ENCODE measurements at regions not wholly inside any gene's neighbourhood (a gene's known extent, or its start where the extent isn't known, plus 50 kb on each side); places are given as distances from the start of the nearest gene placed in this dataset.
A peak's percentile ranks its signal among the peaks of the same experiment; 100 is the strongest.

DNA sequence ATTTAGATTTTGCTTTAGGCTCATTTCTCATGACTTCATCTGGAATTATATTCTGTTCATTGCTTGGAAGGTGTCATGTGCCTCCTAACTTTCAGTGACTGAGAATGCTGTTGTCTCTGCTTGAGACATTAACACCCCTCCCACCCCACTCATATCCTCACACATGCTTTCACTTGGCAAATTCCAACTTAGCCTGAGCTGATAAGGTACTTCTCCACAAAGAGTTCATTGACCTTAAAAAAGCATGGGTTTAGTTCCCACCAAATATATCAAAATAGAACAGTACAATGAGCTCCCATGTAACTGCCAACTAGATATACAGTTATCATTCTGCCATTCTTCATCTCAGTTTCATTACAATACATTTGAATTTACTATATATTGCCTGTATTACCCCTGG, 576.5 kb upstream of the ADGRL2 start:
- H3K36me3 ChIP-seq (ENCODE audit: low read depth, missing control alignments) = no peaks in the 10 kb centered on the region
- no peak overlapping the region for H3K4me3 ChIP-seq
- TF ChIP-seq, protein P1, sequence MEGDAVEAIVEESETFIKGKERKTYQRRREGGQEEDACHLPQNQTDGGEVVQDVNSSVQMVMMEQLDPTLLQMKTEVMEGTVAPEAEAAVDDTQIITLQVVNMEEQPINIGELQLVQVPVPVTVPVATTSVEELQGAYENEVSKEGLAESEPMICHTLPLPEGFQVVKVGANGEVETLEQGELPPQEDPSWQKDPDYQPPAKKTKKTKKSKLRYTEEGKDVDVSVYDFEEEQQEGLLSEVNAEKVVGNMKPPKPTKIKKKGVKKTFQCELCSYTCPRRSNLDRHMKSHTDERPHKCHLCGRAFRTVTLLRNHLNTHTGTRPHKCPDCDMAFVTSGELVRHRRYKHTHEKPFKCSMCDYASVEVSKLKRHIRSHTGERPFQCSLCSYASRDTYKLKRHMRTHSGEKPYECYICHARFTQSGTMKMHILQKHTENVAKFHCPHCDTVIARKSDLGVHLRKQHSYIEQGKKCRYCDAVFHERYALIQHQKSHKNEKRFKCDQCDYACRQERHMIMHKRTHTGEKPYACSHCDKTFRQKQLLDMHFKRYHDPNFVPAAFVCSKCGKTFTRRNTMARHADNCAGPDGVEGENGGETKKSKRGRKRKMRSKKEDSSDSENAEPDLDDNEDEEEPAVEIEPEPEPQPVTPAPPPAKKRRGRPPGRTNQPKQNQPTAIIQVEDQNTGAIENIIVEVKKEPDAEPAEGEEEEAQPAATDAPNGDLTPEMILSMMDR (IDR thresholded peaks at IDR 0.05) = no peak
- no peak for TF ChIP-seq POLR2A (IDR thresholded peaks at IDR 0.05)
- H3K9me3 ChIP-seq = no peaks in the 10 kb centered on the region
- H3K27me3 ChIP-seq = no peaks in the 10 kb centered on the region
- H3K27ac ChIP-seq = no peak overlapping the region
- intact Hi-C loops (cut with DNase I; ENCODE audit: low total_unique reads) = no loop called here
- peak; percentile 20 for DNase-seq
- H3K4me1 ChIP-seq = no peaks in the 10 kb centered on the region

DNA sequence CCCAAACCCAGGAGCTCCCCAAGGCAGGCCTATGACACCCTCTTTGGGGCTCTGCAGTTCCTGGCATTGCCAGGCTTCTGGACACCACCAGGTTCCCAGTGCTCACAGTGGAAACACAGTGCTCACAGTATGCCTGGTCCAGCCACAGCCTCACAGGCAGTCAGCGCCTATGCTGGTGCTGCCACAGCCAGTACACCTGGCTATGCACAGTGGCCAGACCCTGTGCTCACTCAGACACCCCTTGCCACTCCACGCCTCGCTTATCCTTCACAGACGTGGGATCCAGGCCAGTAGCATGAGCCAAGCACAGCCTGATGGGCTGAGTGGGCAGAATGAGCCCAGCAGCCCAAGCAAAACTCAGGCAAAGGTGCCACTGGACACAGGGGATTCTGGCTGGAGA, 579.2 kb upstream of the ADGRL2 start:
- DNase-seq = no peak
- no peak overlapping the region for H3K27ac ChIP-seq
- H3K4me1 ChIP-seq = no peaks in the 10 kb centered on the region
- no peaks in the 10 kb centered on the region for H3K9me3 ChIP-seq
- intact Hi-C loops (cut with DNase I; ENCODE audit: low total_unique reads) = no loop called here
- 70 to 89% methylated on average over 3 to 4 of the region's 4 CpGs for WGBS, 2 donors
- H3K36me3 ChIP-seq (ENCODE audit: low read depth, missing control alignments) = no peaks in the 10 kb centered on the region
- H3K4me3 ChIP-seq = no peak overlapping the region
- no peaks in the 10 kb centered on the region for H3K27me3 ChIP-seq
- TF ChIP-seq, protein P1 (IDR thresholded peaks at IDR 0.05) = no peak
- TF ChIP-seq POLR2A (IDR thresholded peaks at IDR 0.05) = no peak

DNA sequence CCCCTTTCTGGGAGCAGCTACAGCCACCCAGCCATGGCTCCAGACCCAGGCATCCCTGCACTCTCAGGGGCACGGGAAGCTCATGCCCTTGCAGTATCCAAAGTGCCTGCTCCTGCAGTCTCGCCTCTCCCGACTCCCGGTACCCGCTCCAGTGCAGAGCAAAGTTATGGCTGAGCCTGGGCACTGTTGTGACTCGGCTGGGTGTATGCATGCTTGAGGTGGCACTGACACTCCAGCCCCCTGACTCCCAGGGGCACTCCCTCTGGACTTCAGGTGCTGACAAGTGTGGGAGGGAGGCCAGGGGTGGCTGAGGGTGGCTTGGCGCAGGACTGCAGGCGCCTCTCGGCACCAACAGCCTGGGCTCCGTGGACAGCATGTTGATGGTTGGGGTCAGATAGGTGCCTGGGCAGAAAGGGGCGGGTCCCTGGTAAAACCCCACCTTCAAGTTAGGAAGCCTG, 580.1 kb upstream of the ADGRL2 start:
- intact Hi-C loops (cut with DNase I; ENCODE audit: low total_unique reads) = no loop called here

DNA sequence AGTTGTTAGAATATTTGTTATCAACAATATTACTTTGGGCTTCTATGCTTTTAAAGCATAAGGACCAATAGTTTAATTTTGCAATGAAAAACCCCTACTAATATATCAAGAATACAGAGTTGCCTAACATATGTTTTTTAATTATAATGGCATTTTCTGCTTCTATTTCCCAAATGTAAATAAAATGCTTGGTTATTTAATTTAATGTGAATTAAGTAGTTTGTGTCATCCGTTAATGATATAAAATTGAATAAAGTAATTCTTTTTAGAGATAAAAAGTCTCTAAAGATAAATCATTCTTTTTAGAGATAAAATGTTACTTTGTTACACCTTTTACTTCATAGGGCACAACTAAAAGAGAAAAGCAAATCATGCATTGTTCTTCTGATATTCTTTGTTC, 583.7 kb upstream of the ADGRL2 start:
- Histone ChIP-seq H3K36me3 (ENCODE audit: low read depth, missing control alignments) (no peaks in the 10 kb centered on the region), H3K4me1 (no peaks in the 10 kb centered on the region), H3K27ac (no peak overlapping the region), H3K4me3 (no peak overlapping the region), H3K27me3 (no peaks in the 10 kb centered on the region), H3K9me3 (no peaks in the 10 kb centered on the region)
- no peak for DNase-seq
- TF ChIP-seq, protein P1 (IDR thresholded peaks at IDR 0.05) = no peak
- TF ChIP-seq POLR2A (IDR thresholded peaks at IDR 0.05) = no peak
- WGBS, 2 donors = 51 to 66% methylated on average over 1 of the region's 1 CpG
- intact Hi-C loops (cut with DNase I; ENCODE audit: low total_unique reads) = no loop called here

More for the DNA sequence above, 580.1 kb upstream of the ADGRL2 start:
- H3K4me1 ChIP-seq = no peaks in the 10 kb centered on the region
- no peak for DNase-seq
- H3K9me3 ChIP-seq = no peaks in the 10 kb centered on the region
- TF ChIP-seq POLR2A (IDR thresholded peaks at IDR 0.05) = no peak
- TF ChIP-seq, protein P1 (IDR thresholded peaks at IDR 0.05) = no peak
- no peak overlapping the region for H3K27ac ChIP-seq
- no peaks in the 10 kb centered on the region for H3K36me3 ChIP-seq (ENCODE audit: low read depth, missing control alignments)
- WGBS, 2 donors = 99 to 100% methylated on average over 4 to 10 of the region's 11 CpGs
- H3K27me3 ChIP-seq = no peaks in the 10 kb centered on the region
- H3K4me3 ChIP-seq = no peak overlapping the region

DNA sequence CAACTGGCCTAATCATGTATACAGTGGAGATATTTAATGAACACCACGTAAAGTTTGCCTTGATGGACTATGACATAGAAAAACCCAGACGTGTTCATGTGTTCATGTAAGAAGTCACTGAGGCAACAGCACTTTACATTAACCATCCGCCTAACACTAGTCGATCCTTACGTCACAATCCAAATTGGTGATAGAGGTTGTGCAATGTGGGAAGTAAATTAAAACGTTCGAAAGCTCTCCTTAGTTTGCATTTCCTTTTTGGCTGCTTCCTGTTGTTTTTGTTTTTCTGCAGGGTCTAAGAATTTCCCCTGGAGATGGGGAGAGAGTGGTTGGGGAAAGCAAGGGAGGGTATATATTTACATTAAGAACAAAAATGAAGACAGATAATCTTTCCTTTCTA, 587.5 kb upstream of the ADGRL2 start:
- peaks cover 5% of the 10 kb centered on the region for H3K4me1 ChIP-seq
- 77 to 83% methylated on average over 7 of the region's 7 CpGs for WGBS, 2 donors
- H3K27ac ChIP-seq = no peak overlapping the region
- intact Hi-C loops (cut with DNase I; ENCODE audit: low total_unique reads) = no loop called here
- TF ChIP-seq, protein P1 (IDR thresholded peaks at IDR 0.05) = no peak
- TF ChIP-seq POLR2A (IDR thresholded peaks at IDR 0.05) = no peak
- H3K4me3 ChIP-seq = no peak overlapping the region
- DNase-seq = no peak
- H3K36me3 ChIP-seq (ENCODE audit: low read depth, missing control alignments) = no peaks in the 10 kb centered on the region
- no peaks in the 10 kb centered on the region for H3K9me3 ChIP-seq
- H3K27me3 ChIP-seq = no peaks in the 10 kb centered on the region
